T-helper 2 cell treated with Interferon-gamma antibody and Interleukin-4, amounts not matched to agents 5 μg/mL and 100 μg/mL, for 36 hours (primary cell): ENCODE measurements at regions not wholly inside any gene's neighbourhood (a gene's known extent, or its start where the extent isn't known, plus 50 kb on each side); places are given as distances from the start of the nearest gene placed in this dataset.

ENCODE experiments used
- DNase-seq: peaks from one replicate; pipeline ENCODE4 v3.0.0; 2021; ENCODE audit warnings: low spot score
- H3K27ac Mint-ChIP-seq: one replicate; pipeline ENCODE4 v1.8.0; 2021; ENCODE audit warnings: mild to moderate bottlenecking, mixed read lengths
- H3K27me3 Mint-ChIP-seq: one replicate; pipeline ENCODE4 v1.8.0; 2021; ENCODE audit warnings: low read depth, mixed read lengths
- H3K36me3 Mint-ChIP-seq: one replicate; pipeline ENCODE4 v1.8.0; 2021; ENCODE audit warnings: low read depth, mixed read lengths
- H3K4me1 Mint-ChIP-seq: one replicate; pipeline ENCODE4 v1.8.0; 2021; ENCODE audit warnings: low read depth, mixed read lengths
- H3K4me3 Mint-ChIP-seq: one replicate; pipeline ENCODE4 v1.8.0; 2022; ENCODE audit warnings: mild to moderate bottlenecking, moderate library complexity, mixed read lengths
- H3K9me3 Mint-ChIP-seq: one replicate; pipeline ENCODE4 v1.8.0; 2021; ENCODE audit warnings: mixed read lengths

DNA sequence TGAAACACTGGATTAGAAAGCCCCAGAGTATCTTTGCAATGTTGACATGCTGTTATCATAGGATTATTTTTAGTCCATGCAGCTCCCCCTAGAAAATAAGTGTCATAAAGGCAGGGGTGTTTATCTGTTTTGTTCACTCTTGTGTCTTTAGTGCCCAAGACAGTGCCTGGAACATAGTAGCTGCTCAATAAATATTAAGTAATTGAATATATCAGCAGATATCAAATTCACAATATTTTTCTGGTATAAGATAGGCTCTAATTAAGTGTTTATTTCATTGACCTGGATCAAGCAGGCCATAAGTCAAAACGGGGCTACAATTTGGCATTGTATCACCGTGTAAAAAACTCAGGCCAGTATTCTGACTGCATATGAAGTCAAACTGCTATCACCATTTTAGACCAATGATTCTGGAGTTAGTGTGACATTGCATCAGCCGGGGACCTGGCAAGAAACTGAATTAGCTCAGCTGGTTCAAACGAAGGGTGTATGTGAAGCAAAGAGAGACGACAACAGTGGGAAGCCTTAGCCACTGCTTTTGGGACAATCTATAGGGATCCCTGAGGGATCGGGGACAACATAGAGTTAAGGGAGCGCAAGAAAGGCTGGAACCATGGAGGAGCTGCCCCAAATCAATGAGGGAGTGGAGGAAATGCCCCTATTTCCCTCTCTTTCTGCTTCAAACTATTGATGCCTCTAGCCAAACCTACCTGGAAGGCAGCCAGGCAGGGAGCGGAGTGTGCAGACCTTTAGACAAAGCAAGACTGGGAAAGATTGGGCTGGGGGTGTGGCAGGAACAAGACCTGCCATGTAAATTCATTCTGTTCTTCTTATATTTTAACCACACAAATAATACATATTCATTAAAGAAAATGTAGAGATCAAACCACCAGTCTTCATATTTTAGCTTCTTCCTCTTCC lies 112.2 kb downstream of the PLEKHG1 start:
- Mint-ChIP-seq H3K4me3 (no peak overlapping the region), H3K27me3 (peaks cover 10% of the 10 kb centered on the region), H3K36me3 (no peaks in the 10 kb centered on the region), H3K4me1 (no peaks in the 10 kb centered on the region), H3K9me3 (no peaks in the 10 kb centered on the region), H3K27ac (no peak overlapping the region)
- DNase-seq: no peak

DNA sequence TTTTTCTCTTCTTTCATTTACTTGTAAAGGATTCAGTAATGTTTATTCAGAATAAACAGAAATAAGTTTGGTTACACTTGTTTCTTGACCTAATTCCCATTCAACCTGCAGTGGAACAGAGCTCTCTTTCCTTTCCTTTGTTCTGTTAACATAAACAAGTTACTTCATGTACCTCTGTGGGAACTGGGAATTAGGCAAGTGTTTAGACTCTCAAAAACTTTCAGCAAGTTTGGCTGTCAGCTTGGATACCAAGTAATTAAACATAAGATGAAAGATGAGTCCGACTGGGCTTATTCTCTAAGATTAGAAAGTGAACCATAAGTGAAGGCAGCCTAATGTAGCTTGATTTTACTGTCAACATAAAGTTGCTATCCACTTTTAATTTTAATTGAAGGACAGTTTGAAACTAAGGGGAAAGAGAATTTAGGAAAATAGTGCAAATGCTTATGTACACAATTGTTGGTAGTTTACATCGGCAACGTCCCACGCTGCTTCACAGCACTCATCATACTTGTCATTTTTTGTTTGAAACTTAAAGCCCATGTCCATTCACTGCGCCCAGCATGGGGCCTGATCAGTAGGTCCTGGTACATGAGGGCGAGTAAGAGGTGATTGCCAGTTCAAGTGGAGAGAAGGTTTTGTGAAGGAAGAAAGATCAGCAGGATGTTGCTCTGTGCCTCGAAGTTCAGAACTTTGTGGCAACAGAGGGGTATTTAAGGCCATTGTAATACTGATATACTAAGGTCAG lies 113.0 kb downstream of the PLEKHG1 start:
- no peak overlapping the region for H3K4me3 Mint-ChIP-seq
- no peaks in the 10 kb centered on the region for H3K9me3 Mint-ChIP-seq
- peaks cover 10% of the 10 kb centered on the region for H3K27me3 Mint-ChIP-seq
- H3K27ac Mint-ChIP-seq: no peak overlapping the region
- no peaks in the 10 kb centered on the region for H3K36me3 Mint-ChIP-seq
- DNase-seq: no peak
- no peaks in the 10 kb centered on the region for H3K4me1 Mint-ChIP-seq

DNA sequence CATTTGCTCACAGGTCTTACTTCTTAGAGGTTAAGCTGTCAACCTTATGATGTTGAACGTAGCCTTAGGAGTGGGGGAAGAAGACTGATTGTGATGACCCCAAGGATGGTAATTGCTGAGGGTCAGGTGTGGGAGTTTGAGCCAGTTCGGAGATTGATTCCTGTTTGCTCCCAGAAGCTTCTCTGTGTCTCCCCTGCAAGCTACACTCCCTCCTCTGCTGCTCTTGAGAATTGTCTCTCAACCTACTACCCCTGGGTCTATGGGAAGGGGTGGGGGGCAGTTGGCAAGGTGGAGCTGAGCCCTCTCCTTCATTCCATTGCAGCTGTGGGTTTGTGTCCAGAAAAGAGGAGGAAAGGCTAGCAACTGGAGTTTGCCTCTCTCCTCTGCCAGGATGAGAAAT lies 113.8 kb downstream of the PLEKHG1 start:
- Mint-ChIP-seq H3K9me3 (no peaks in the 10 kb centered on the region), H3K27me3 (peaks cover 10% of the 10 kb centered on the region), H3K4me1 (no peaks in the 10 kb centered on the region), H3K4me3 (no peak overlapping the region), H3K36me3 (no peaks in the 10 kb centered on the region), H3K27ac (no peak overlapping the region)
- DNase-seq: no peak

DNA sequence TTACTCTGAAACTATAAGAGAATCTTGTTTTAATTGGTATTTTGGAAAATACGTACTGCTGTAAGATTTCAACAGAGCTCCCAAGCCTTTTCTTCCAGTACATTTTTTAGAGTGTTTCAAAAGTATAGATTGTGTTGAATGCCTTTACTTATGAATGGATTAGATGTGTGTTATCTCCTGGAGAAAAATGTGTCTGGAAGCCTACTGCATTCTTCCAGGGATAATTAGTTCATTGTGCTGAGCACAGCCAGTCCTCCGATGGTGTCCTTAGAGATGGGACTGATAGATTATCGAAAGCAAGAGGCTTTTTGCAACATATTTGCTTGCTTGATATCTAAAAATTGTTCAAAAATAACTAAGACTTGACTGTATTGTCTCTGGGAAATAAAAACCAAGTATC lies 114.2 kb downstream of the PLEKHG1 start:
- no peak overlapping the region for H3K27ac Mint-ChIP-seq
- DNase-seq: no peak

DNA sequence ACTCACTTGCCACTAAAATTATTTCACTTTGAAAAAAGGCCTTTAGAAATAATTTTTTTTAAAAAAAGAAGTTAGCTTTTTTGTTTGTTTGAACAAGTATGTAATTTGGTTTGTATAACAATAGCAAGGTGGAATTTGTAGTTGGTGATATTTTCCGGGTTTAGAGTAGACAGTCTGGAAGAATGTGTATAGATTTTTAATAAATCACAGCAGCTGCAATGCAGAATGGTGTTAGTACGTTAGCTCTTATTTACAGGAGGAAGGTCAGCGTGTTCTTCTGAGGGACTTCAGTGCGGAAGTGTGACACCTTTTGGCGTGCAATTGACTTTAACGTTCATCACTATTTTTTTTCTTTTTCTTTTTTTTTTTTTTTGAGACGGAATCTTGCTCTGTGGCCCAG lies 115.4 kb downstream of the PLEKHG1 start:
- Mint-ChIP-seq H3K4me1 (no peaks in the 10 kb centered on the region), H3K27ac (no peak overlapping the region), H3K4me3 (no peak overlapping the region), H3K27me3 (peaks cover 9% of the 10 kb centered on the region), H3K36me3 (no peaks in the 10 kb centered on the region), H3K9me3 (no peaks in the 10 kb centered on the region)
- no peak for DNase-seq

More for the DNA sequence above, 114.2 kb downstream of the PLEKHG1 start:
- Mint-ChIP-seq H3K4me3 (no peak overlapping the region), H3K4me1 (no peaks in the 10 kb centered on the region), H3K27me3 (peaks cover 7% of the 10 kb centered on the region), H3K36me3 (no peaks in the 10 kb centered on the region), H3K9me3 (no peaks in the 10 kb centered on the region)

DNA sequence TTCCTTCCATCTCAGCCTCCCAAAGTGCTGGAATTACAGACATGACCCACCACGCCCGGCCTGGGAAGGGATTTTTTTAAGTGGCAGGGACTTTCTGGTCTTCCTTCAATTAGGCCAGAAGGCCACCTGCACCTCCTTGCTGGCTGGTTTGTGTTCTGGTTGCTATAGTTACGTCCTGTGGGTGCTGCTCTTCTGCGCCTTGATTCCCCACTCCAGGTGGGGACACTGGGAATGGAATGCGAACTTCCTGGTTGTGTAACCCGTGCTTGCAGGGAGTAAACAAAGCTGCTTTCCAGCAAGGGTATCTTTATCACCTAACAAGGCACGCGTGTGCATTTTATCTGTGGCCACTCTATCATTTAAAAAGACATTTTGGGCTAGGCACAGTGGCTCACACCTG lies 117.7 kb downstream of the PLEKHG1 start:
- H3K36me3 Mint-ChIP-seq: no peaks in the 10 kb centered on the region
- H3K4me3 Mint-ChIP-seq: no peak overlapping the region
- no peaks in the 10 kb centered on the region for H3K9me3 Mint-ChIP-seq
- no peak for DNase-seq
- peaks cover 3% of the 10 kb centered on the region for H3K4me1 Mint-ChIP-seq
- peaks cover 16% of the 10 kb centered on the region for H3K27me3 Mint-ChIP-seq
- H3K27ac Mint-ChIP-seq: no peak overlapping the region

DNA sequence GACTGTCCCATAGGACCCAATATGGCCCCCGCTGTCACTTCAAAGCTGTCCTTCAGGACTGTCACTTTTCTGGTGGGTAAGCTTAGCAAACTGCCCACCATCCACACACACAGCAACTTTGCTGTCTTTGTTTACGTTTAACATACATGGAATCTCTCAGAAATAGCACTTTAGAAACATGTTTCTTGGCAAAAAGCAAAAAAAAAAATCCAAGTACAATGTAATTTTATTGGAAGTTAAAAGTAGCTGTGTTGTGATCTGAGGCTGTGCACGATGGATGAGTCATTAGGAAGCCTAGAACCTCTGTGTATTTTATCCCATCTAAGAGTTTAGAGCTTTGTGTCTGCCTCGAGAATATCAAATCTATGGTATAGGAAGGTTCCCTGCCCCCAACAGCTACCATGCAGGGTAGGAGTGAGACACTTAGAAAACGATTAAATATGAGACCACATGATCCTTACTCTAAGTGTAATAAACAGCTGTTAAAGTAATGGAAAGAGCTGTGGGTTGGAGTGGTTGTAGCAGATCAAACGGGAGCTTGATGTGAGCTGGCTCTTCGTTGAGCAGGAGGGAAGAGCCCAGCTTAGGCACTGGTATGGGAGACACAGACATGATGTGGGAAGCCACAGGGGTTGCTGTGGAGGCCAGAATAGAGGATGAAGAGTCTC lies 119.5 kb downstream of the PLEKHG1 start:
- Mint-ChIP-seq H3K27me3 (peaks cover 22% of the 10 kb centered on the region), H3K36me3 (no peaks in the 10 kb centered on the region), H3K4me1 (peaks cover 3% of the 10 kb centered on the region)

DNA sequence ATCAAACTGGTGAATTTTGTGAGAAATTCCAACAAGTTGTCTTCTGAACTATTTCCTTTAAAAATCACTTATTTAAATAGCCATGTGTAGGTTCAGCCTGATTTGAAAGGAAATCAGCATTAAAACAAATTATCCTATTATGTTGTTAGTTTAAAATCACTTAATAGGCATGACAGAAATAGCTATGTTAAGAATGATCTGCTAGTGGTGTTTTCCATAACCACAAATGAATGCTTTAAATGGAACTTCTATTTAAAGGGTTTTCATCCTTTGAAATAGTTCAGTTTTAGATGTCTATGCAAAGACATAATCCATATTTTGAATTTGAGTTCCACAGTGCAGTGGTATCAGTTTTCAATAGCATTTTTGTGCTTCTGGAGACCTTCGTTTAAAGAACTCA lies 120.1 kb downstream of the PLEKHG1 start:
- Mint-ChIP-seq H3K4me3 (no peak overlapping the region), H3K36me3 (no peaks in the 10 kb centered on the region), H3K9me3 (no peaks in the 10 kb centered on the region), H3K27ac (no peak overlapping the region), H3K4me1 (peaks cover 3% of the 10 kb centered on the region), H3K27me3 (peaks cover 22% of the 10 kb centered on the region)
- DNase-seq: no peak

More for the DNA sequence above, 119.5 kb downstream of the PLEKHG1 start:
- no peaks in the 10 kb centered on the region for H3K9me3 Mint-ChIP-seq
- H3K27ac Mint-ChIP-seq: no peak overlapping the region
- H3K4me3 Mint-ChIP-seq: no peak overlapping the region
- no peak for DNase-seq

DNA sequence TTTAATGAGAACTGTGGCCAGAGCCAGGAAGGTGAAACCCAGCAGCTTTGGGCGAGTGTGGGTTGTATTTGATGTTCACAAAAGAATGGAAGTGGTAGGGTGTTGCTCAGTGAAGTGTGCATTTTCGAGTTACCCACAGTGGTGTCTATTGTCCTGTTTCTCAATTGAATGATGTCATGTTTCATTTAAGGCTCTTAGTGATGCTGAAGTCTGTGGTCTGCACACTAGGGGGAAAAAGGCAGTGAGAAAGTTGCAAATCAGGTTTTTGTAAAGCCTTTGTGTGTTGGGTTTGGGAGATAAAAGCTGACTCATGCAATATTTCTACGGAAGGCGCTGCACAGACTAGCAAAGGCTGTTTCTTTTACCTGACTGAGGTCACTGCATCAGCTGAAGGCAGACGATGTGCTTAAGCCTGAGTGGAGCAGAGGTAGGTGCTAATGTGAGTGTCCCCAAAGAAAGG lies 121.1 kb downstream of the PLEKHG1 start:
- no peak for DNase-seq
- peaks cover 24% of the 10 kb centered on the region for H3K27me3 Mint-ChIP-seq
- no peaks in the 10 kb centered on the region for H3K9me3 Mint-ChIP-seq
- peaks cover 3% of the 10 kb centered on the region for H3K4me1 Mint-ChIP-seq
- no peak overlapping the region for H3K4me3 Mint-ChIP-seq
- no peaks in the 10 kb centered on the region for H3K36me3 Mint-ChIP-seq
- no peak overlapping the region for H3K27ac Mint-ChIP-seq

DNA sequence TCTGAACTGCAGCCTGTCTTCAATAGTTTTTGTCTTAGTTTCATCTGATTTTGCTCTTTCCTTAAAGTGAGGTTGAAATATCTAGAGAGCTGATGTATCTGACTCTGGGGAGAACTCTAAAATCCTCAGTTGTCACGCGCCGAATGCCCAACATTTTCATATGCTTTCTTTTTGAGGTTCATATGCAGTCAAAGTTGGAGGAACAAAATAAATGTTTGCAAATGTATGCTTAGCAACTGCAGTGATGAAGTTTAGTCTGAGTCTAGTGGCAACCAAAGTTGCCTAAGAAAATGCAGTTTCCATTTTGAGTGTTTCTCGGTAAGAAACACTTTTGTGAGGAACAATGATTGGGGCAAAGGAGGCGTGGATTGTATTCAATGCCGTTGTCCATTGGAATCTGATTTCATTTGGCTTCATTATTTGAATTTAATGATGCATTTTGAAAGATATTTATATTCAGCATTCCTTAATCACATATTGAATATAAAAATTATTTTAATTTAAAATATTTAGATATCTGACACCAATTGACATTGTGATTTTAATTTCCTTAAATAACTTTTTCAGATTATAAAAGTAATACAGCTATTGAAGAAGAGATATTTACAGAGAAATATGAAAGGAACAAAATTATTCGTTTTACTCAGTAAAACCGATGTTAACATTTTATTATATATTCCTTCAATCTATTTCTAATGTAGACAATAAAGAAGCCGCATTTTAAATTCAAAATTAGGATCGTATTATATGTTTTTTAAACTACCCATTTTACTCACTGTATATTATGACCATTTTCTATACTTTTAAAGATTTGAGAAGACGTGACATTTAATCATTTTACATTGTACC lies 122.0 kb downstream of the PLEKHG1 start:
- Mint-ChIP-seq H3K9me3 (no peaks in the 10 kb centered on the region), H3K36me3 (no peaks in the 10 kb centered on the region), H3K27me3 (peaks cover 26% of the 10 kb centered on the region), H3K27ac (no peak overlapping the region), H3K4me3 (no peak overlapping the region), H3K4me1 (peaks cover 3% of the 10 kb centered on the region)
- DNase-seq: no peak

DNA sequence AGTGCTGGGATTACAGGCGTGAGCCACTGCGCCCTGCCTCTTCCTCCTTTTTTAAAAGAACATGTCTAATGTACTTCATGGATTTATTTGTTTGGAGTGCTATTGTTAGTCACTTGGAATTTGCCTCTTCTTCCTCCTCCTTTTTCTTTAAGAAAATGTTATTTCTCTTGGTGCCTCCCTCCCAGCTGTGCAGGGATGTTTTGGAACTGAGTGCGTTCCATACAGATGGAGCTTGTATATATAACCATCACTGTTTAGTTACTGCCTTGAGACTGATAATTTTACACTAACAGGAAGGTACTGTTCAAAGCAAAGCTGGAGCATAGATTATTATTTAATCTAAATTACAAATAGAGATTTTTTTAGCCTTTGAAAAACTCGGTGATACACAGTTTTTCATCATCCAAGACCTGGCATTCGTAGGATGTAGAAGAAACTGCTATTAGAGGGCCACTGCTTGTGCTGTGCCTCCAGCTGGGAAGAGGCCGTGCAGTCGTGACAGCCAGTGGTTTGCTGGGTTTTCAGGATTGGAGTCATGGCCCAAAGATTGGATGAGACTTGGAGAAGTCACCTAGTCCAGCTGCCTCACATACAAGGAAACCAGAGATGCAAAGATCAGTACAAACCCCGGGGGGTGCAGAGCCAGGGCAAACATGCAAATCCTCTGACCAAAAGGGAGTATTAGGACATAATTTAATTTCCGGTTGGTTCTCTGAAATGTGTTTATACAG lies 123.1 kb downstream of the PLEKHG1 start:
- H3K4me3 Mint-ChIP-seq: no peak overlapping the region
- H3K36me3 Mint-ChIP-seq: no peaks in the 10 kb centered on the region
- H3K9me3 Mint-ChIP-seq: no peaks in the 10 kb centered on the region
- H3K27ac Mint-ChIP-seq: no peak overlapping the region
- peaks cover 3% of the 10 kb centered on the region for H3K4me1 Mint-ChIP-seq
- peaks cover 31% of the 10 kb centered on the region for H3K27me3 Mint-ChIP-seq
- no peak for DNase-seq

DNA sequence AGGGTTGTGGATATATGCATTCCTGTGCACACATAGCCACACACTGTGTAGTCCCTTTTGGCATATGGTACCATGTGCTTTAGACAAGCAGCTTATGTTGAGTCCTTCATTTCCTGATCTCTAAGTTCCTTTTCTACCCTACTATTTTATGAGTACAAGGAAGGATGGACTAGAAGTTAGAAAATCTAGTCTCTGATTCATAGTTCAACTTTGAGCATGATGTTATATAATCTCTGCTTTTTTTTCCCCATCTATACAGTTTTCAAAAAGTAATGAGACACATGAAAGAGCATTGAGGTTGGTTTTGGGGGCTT lies 123.6 kb downstream of the PLEKHG1 start:
- H3K4me1 Mint-ChIP-seq: peaks cover 3% of the 10 kb centered on the region
- no peak overlapping the region for H3K27ac Mint-ChIP-seq
- no peak for DNase-seq
- no peaks in the 10 kb centered on the region for H3K36me3 Mint-ChIP-seq
- H3K9me3 Mint-ChIP-seq: no peaks in the 10 kb centered on the region
- peaks cover 31% of the 10 kb centered on the region for H3K27me3 Mint-ChIP-seq
- no peak overlapping the region for H3K4me3 Mint-ChIP-seq

DNA sequence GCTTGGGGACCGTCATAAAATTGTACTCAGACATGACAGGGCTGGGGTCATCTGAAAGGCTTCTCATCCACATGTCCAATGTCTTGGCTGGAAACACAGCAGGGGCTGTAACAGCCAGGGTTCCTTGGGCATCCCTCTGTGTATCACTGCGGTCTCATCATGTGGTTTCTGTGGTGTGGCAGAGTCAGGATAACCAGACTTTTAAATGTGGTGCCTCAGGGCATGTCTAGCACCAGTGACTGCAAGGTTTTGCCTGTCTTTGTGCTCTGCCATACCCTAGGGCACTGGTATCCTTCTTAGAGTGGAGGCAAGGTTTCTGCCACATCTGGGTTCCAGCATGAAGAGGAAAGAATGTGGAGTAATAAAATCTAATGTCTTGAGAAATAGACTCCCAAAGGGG lies 124.2 kb downstream of the PLEKHG1 start:
- no peaks in the 10 kb centered on the region for H3K36me3 Mint-ChIP-seq
- H3K27ac Mint-ChIP-seq: no peak overlapping the region
- peaks cover 3% of the 10 kb centered on the region for H3K4me1 Mint-ChIP-seq
- H3K9me3 Mint-ChIP-seq: no peaks in the 10 kb centered on the region
- H3K4me3 Mint-ChIP-seq: no peak overlapping the region
- peaks cover 31% of the 10 kb centered on the region for H3K27me3 Mint-ChIP-seq
- DNase-seq: no peak
